Stimulated activated CD8-positive, alpha-beta memory T cell treated with anti-CD3 and anti-CD28 coated beads, Interleukin-15, amount 100 ng/mL, for 24 hours (primary cell): ENCODE measurements at regions not wholly inside any gene's neighbourhood (a gene's known extent, or its start where the extent isn't known, plus 50 kb on each side); places are given as distances from the start of the nearest gene placed in this dataset.
"Not testable (repeated sequence)": the region's sequence is repeated elsewhere in the genome, so short reads cannot be mapped to it uniquely, and the experiment has no call there.

ENCODE experiments used
- DNase-seq: peaks from one replicate; pipeline ENCODE4 v3.0.0-alpha.2; 2020; ENCODE audit warnings: low read depth

GRCh38 chr9:86491468-86492266 is 137.5 kb upstream of the TUT7 start:
- DNase-seq = no peak

DNA sequence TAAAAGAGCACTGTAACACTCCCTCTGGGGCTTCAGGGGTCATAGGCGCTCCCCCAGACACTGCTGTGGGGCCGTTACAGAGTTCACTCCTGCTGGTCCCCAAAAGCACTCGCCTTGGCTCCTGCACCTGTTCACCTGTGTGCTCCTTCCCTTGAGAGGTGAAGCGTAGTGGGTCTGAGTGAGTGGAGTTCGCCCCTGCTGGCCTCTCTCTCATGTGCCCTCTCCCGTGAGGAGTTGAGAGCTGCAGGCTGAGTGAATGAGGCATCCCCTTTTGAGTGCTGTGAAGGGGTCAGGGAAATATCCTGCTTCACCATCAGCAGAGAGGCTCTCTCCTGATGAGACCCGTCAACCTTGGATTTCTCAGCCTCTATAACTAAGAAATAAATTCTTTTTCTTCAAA is 134.6 kb upstream of the TUT7 start:
- no peak for DNase-seq

DNA sequence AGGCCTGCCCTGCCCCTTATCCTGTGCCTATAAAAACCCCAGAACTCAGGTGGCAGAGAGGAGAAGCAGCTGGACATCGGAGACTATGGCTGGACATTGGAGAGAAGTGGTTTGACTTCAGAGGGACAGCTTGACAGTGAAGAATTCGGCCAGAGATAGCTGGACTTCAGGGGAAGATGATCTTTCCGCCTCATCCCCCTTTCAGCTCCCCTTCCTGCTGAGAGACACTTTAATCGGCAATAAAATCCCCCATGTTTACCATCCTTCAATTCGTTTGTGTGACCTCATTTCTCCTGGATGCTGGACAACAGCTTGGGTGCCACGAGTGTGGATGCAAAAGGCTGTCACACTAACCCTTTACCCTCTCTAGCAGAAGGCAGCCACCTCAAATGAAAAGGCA is 134.1 kb upstream of the TUT7 start:
- DNase-seq = no peak

DNA sequence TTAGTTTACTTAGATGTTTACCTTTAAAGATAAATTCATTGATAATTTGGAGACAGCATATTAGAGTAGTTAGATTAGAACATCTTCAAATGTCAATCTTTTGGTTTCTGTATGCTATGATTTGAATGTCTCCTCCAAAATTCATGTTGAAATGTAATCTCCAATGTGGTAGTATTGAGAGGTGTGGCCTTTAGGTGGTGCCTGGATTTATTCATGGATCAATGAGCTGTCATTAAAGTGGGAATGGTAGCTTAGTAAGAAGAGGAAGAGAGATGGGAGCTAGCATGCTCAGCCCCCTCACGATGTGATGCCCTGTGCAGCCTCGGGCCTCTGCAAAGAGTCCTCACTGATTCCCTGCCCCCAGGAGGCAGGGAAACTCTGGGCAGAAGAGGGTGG is 133.6 kb upstream of the TUT7 start:
- DNase-seq = no peak

DNA sequence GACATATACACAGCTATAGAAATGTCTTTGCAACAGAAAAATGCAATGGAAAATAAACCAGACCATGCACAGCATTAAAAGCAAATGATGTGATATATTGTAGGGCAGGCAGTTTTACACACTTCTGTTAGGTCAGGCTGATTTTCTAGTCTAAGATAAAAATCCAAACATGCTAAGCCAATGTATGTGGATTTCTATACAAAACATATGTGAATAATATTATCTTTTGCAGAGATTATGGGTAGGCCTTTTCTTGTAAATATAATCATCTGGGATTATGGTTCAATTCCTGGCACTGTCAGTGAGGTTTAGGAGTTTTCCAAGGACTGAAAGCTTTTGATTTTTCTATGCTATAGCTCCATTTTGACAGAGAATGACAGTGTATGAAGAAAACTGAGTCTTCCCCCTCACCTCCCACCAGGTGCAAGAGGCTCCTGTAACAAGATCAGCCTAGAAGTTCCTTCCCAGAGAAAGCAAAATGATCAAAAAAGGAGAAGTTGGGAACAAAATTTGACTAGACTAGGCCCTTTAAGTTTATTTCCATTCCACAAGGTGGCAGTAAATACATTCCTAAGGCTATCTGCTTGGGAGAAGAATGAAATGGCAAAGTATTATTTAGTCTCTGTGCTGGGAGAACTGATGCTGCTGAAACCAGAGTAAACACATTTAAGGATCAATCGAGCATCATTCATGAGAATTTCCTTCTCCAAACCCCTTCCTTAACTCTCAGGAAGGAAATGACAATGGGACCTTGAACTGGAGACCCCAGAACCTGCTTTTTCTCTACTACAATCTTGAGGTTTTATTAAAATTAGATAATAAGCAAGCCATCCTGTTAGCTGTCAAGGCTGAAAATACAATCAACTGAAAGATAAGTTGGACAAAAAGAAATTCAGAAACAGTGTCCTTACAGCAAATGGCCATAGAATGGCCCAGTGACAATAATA is 133.0 kb upstream of the TUT7 start:
- no peak for DNase-seq

DNA sequence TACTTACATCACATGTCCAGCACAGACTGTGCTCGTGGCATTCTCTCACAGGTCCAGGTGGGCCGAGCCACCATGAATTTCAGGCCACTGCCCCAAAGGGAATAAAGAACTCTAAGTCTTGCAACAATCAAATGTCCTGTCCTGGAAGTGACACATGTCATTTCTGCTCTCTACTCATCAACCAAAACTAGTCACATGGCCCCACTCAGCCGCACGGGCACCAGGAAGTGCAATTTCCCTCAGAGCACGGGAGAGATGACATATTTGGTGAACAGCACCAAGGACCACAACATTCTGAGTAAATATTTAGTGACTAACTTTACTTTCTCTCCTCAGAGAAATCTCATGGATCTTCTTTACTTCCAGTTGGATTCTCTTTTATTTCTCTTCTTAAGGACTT is 131.1 kb upstream of the TUT7 start:
- no peak for DNase-seq

DNA sequence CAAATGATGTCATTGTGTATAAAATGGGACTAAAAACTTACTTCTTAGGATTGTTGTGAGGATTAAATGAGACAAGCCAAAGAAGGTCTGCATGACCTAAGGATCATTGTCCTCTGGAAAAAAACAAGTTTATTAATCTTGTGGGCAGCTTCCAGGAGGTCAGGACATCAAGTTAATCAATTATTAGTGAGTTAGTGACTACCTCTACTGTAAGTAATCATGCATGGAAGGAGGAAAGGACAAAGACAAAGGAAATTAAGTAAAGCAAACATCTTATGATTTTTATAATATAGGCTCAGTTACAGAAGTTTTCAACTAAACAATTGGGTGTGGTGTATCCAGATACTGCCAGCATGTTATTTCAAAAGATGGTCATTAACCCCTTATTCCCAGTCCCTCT is 129.3 kb upstream of the TUT7 start:
- no peak for DNase-seq

DNA sequence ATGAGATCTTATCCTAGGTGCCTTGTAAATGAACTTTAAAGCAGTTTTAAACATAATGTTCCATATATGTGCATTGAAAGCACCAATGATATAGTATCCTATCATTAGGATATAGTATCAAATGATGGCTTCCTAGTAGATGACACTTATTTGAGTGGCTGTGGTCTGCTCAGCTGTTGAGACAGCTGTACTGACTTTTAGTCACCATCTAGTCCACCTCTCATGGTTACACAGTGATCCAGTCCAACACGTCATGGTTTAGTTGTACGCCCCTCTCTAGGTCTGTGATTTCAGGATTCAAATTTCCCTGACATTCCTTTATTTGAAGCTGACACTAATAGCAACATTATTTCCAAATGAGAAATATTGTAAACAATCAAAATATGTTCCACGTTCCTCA is 127.3 kb upstream of the TUT7 start:
- DNase-seq = no peak

GRCh38 chr9:86475255-86475654 is 121.0 kb upstream of the TUT7 start:
- not testable (repeated sequence) for DNase-seq

DNA sequence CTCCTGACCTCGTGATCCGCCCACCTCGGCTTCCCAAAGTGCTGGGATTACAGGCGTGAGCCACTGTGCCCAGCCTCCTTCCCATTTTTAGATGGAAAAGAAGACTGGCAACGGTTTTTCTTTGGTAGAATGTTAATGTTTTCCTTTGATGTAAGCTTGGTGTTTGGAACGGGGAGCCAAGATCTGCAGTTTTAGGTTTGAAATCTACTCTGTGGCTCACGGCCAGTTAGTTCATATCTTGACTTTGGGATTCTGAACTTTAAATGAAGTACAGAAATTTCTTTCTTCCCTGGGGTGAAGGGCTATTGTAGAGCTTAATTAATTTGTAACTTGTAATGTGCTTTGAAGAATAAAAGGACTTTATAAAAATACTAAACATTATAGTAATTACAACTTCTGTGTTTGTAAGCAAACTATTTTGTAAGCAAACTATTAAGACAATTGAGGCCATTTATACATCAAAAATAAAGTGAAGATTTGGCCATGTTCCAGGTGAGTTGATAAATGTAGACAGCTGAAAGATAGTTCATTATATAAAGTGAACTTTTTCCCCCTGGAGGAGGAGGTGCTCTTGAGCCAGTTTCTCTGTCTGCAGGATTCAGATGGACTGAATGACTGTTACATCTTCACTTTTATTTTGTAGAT is 117.1 kb upstream of the TUT7 start:
- DNase-seq = no peak

GRCh38 chr9:86470326-86470725 is 116.1 kb upstream of the TUT7 start:
- DNase-seq = no peak

- no peak for DNase-seq
Measured at GRCh38 chr9:86469476-86470250, 115.5 kb upstream of the TUT7 start.

GRCh38 chr9:86464242-86464641 is 110.0 kb upstream of the TUT7 start:
- no peak for DNase-seq

DNA sequence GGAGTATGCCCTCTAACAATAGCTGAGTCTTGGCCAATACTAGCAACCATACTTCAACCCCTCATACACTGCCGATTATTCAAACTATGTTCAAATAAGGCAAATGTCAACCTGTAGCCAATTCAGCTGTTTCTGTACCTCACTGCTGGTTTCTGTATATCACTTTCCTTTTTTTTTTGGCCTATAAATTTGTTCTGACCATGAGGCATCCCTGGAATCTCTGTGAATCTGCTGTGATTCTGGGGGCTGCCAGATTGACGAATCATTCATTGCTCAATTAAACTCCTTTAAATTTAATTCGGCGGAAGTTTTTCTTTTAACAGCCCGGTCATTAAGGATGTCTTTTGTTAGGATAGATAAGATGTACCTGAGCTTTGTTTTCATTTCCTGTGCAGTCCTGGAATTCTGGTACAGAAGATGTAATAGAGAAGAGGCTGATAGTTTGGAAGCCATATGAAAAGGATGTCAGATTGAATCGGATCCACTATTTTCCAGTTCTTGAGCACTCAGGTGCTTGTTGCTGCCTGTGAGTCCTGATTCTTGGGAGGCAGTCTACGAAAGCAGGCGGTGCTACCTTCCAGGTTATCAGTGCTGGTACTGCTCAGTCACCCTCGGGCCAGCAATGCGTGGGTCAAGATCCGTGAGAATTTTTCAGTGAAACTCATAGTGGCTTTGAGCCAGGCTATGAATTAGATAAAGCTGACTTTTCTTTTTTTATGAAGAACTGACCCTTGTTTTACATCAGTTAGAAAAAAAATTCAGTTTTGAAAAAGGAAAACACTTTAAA is 106.2 kb upstream of the TUT7 start:
- no peak for DNase-seq

GRCh38 chr9:86459599-86460155 is 105.5 kb upstream of the TUT7 start:
- no peak for DNase-seq

- DNase-seq = no peak
Measured at GRCh38 chr9:86459191-86459590, 105.0 kb upstream of the TUT7 start.

GRCh38 chr9:86458191-86458855 is 104.1 kb upstream of the TUT7 start:
- DNase-seq = no peak

DNA sequence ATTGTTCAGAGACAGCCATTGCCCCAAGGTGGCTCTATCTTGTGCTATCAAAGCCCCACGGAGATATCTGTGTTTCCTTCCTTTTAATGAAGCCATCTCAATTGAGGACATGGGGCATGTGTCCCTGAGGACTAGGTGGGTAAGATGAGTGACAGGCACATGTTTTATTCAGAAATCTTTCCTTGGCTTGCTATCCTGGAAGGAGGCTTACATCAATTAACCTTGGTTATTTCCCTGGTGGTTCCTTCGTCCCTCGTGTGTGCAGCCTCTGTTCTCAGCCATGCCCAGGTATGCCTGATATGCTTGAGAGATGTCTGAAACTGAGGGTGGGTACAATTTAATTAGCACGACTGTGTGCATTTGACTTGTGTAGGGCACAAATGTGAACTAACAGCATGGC is 102.2 kb upstream of the TUT7 start:
- no peak for DNase-seq

DNA sequence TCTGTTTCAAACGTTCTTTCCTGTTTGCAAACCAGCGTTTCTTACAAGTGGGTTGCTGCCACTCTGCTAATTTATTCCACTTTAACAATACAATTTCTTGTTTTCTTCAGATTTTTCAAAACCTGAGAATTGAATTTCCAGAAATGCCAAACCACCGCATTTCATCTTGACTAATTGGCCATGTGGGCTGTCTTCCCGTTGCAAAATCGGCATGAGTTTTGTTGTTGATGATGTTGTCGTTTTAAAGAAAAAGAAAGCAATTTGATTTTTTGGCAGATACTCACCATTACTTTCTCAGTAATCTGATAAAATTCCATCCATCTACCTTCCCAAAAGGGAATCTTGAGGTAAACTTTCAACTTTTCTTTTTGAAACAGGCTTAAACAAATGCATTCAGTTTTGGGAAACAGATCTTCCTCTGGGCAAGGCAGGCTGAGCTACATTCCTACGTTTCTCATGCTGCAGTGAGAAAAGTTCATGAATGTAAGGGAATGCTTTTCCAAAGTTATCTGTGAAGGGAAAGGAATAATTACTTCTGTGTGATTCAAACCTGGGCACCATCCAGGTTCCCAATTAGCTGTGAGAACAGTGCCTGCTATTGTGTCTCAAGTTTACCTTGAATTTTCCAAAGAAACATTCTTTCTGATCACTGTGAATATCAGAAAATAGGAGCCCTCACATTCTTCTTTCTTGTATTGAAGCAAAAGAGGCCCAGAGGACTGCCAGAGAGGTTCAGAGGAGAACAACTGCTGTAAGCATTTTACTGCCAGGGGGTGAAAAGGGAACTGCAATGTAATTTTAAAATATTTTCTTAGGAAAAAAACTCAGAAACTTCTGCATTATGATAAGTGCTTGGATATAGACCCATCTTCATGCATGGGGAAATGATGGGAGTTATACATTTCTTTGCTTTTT is 100.7 kb upstream of the TUT7 start:
- DNase-seq = no peak
